ENCODE measurements at regions not wholly inside any gene's neighbourhood (a gene's known extent, or its start where the extent isn't known, plus 50 kb on each side); places are given as distances from the start of the nearest gene placed in this dataset.

DNA sequence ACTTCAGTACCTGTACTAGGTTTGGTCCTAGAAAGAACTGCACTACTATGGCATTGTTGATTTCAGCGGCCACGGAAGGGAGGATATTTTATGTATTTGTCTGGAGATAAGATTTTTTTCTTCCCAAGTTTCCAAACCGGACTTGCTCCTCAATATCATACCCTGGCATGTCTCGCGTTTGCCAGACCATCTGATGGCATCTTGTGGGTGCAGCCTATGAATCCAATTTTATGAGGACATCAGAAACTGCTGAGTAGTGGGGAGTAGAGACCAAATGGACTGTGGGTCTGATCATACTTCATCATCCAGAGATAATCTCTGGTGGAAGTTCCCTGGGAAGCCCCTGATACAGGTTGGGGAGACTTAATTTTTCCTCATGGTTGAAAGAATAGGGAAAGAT is 716.1 kb upstream of the WWC1 start (continued):
- TF ChIP-seq FOXP1 (CRISPR knock-in tag; IDR thresholded peaks at IDR 0.05; ENCODE audit: borderline replicate concordance), result no peak

DNA sequence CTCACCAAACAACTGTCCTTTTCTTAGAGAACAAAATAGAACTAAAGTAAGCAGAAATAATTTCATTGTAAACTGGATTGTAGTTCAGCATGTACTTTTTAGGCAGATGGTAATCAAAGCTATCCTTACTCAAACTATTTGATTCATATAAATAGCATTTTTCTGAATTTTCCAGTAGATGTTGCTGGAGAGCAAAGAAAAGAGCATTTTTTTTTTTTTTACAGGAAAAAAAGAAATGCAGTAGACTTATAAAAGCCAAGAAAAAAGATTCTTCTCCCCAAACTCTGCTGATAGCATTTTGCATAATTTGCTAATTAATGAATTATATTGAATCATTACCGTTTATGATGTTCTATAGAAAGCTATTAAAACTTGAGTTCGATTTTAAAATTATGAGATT is 715.3 kb upstream of the WWC1 start:
- no peak overlapping the region for H3K27ac Mint-ChIP-seq
- peaks cover 64% of the 10 kb centered on the region for H3K4me1 Mint-ChIP-seq
- TF ChIP-seq CBFB (CRISPR knock-in tag; IDR thresholded peaks at IDR 0.05; ENCODE audit: low read depth) (no peak), MXD4 (CRISPR knock-in tag; IDR thresholded peaks at IDR 0.05; ENCODE audit: borderline replicate concordance) (no peak)
- TF ChIP-seq, protein P1, sequence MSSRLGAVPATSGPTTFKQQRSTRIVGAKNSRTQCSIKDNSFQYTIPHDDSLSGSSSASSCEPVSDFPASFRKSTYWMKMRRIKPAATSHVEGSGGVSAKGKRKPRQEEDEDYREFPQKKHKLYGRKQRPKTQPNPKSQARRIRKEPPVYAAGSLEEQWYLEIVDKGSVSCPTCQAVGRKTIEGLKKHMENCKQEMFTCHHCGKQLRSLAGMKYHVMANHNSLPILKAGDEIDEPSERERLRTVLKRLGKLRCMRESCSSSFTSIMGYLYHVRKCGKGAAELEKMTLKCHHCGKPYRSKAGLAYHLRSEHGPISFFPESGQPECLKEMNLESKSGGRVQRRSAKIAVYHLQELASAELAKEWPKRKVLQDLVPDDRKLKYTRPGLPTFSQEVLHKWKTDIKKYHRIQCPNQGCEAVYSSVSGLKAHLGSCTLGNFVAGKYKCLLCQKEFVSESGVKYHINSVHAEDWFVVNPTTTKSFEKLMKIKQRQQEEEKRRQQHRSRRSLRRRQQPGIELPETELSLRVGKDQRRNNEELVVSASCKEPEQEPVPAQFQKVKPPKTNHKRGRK (CRISPR knock-in tag; IDR thresholded peaks at IDR 0.05; ENCODE audit: borderline replicate concordance), result no peak
- CTCF ChIA-PET, result interaction anchor here (1.7 kb wide), 1 partner anchor 471 kb away, joined by 5 read pairs; no protein-coding TSS in a partner anchor
- H3K4me3 Mint-ChIP-seq, result no peak overlapping the region
- POLR2A ChIA-PET, result no interaction called here
- ATAC-seq, result no peak
- no peaks in the 10 kb centered on the region for H3K9me3 Mint-ChIP-seq
- H3K36me3 Mint-ChIP-seq, result no peaks in the 10 kb centered on the region
- DNase-seq (ENCODE audit: low spot score), result no peak
- H3K27me3 Mint-ChIP-seq (ENCODE audit: low read depth), result no peaks in the 10 kb centered on the region

DNA sequence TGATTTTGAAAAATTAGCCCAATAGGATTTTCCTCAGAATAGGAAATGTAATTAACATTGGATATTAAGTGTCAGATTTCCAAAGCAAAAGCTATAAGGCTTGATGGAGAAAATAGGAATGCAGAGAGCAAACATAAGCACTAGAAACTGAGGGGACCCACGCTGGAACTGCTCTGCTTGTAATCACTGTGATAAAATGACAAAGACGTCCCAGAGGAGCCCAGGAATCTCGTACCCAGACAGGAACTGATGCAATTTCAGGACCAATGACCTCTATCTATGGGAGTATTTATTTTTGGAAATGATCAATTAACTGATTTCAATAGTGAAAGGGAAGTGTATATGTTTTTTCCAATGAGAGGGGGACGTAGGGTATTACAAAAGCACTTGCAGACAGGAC is 714.5 kb upstream of the WWC1 start:
- Mint-ChIP-seq H3K27ac (peak overlapping the region; percentile 85; the same call in 1 of the 2 replicates), H3K4me1 (peaks cover 56% of the 10 kb centered on the region), H3K4me3 (no peak overlapping the region; the same call in 1 of the 2 replicates), H3K36me3 (no peaks in the 10 kb centered on the region), H3K9me3 (no peaks in the 10 kb centered on the region), H3K27me3 (ENCODE audit: low read depth) (no peaks in the 10 kb centered on the region)
- DNase-seq (ENCODE audit: low spot score) (no peak), ATAC-seq (no peak; the same call in 1 of the 2 replicates)
- POLR2A ChIA-PET, result no interaction called here
- TF ChIP-seq, protein P1 (CRISPR knock-in tag; IDR thresholded peaks at IDR 0.05; ENCODE audit: borderline replicate concordance), result no peak
- TF ChIP-seq SOX15 (CRISPR knock-in tag; IDR thresholded peaks at IDR 0.05) (no peak), TCF7 (CRISPR knock-in tag; IDR thresholded peaks at IDR 0.05; ENCODE audit: low read depth) (no peak), PRRX2 (CRISPR knock-in tag; IDR thresholded peaks at IDR 0.05) (no peak), SP1 (CRISPR knock-in tag; conservative IDR thresholded peaks at IDR 0.05) (no peak), HMGA2 (CRISPR knock-in tag; IDR thresholded peaks at IDR 0.05) (no peak), CREM (CRISPR knock-in tag; IDR thresholded peaks at IDR 0.05) (no peak)
- CTCF ChIA-PET, result interaction anchor here (1.0 to 1.7 kb wide), 2 partner anchors 11 to 470 kb away, joined by 3 to 5 read pairs; no protein-coding TSS in a partner anchor

DNA sequence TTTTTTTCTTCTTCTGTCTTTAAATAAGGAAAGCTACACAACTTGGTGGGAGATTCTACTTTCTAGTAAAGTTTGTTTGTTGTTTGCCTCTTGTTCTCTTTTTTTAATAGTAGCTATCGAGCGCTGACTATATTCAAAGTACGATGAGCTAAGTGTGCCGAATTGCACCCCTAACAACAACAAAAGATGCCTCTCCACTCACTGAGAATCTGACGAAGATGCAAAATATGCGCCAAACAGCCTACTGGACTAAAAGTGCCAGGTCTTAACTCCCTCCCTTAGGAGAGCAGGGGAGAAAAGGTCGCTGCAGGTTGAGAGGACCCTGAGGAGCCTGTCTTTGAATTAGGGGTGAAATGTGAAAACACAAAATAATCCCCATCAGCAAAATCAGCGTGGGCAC is 713.8 kb upstream of the WWC1 start:
- TF ChIP-seq GABPB1 (CRISPR knock-in tag; IDR thresholded peaks at IDR 0.05) (no peak), ZNF232 (CRISPR knock-in tag; IDR thresholded peaks at IDR 0.05) (no peak), NR2C2 (CRISPR knock-in tag; IDR thresholded peaks at IDR 0.05) (no peak), ZNF396 (CRISPR knock-in tag; IDR thresholded peaks at IDR 0.05; ENCODE audit: borderline replicate concordance) (no peak)
- TF ChIP-seq, protein P2, sequence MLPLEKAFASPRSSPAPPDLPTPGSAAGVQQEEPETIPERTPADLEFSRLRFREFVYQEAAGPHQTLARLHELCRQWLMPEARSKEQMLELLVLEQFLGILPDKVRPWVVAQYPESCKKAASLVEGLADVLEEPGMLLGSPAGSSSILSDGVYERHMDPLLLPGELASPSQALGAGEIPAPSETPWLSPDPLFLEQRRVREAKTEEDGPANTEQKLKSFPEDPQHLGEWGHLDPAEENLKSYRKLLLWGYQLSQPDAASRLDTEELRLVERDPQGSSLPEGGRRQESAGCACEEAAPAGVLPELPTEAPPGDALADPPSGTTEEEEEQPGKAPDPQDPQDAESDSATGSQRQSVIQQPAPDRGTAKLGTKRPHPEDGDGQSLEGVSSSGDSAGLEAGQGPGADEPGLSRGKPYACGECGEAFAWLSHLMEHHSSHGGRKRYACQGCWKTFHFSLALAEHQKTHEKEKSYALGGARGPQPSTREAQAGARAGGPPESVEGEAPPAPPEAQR (CRISPR knock-in tag; IDR thresholded peaks at IDR 0.05), result no peak
- CTCF ChIA-PET, result interaction anchor here (0.6 to 1.0 kb wide), 2 partner anchors 10 to 470 kb away, joined by 3 to 4 read pairs; no protein-coding TSS in a partner anchor

More for the DNA sequence above, 713.8 kb upstream of the WWC1 start:
- POLR2A ChIA-PET, result no interaction called here
- H3K36me3 Mint-ChIP-seq, result no peaks in the 10 kb centered on the region
- H3K4me1 Mint-ChIP-seq, result peaks cover 49% of the 10 kb centered on the region
- H3K27ac Mint-ChIP-seq, result no peak overlapping the region; the same call in 1 of the 2 replicates
- no peak for ATAC-seq
- H3K9me3 Mint-ChIP-seq, result no peaks in the 10 kb centered on the region
- DNase-seq (ENCODE audit: low spot score), result no peak
- no peak overlapping the region for H3K4me3 Mint-ChIP-seq
- H3K27me3 Mint-ChIP-seq (ENCODE audit: low read depth), result no peaks in the 10 kb centered on the region
